ENCODE measurements at regions not wholly inside any gene's neighbourhood (a gene's known extent, or its start where the extent isn't known, plus 50 kb on each side); places are given as distances from the start of the nearest gene placed in this dataset.

DNA sequence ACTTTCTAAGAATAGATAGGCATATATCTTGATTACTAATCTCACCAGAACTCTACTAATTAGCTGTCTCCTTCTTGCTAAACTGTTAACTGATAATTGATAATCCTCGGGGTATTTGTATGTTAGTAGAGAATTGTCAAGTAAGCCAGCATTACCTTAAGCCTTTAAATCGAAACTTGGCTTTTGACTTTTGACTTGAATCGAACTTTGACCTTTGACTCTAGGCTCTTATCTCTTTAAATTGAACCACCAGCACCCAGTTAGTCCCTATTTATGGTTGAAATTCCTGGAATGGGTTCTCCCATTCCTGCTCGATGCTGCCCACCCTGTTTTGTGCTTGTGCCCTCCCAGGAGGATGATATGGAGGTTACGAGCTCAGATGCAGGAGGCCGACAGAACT is 244.4 kb downstream of the TGFB2 start:
- TF ChIP-seq, protein P1, sequence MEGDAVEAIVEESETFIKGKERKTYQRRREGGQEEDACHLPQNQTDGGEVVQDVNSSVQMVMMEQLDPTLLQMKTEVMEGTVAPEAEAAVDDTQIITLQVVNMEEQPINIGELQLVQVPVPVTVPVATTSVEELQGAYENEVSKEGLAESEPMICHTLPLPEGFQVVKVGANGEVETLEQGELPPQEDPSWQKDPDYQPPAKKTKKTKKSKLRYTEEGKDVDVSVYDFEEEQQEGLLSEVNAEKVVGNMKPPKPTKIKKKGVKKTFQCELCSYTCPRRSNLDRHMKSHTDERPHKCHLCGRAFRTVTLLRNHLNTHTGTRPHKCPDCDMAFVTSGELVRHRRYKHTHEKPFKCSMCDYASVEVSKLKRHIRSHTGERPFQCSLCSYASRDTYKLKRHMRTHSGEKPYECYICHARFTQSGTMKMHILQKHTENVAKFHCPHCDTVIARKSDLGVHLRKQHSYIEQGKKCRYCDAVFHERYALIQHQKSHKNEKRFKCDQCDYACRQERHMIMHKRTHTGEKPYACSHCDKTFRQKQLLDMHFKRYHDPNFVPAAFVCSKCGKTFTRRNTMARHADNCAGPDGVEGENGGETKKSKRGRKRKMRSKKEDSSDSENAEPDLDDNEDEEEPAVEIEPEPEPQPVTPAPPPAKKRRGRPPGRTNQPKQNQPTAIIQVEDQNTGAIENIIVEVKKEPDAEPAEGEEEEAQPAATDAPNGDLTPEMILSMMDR (conservative IDR thresholded peaks at IDR 0.05 in 1 of 2, IDR thresholded peaks at IDR 0.05 in 1 of 2; ENCODE audit: low read depth in 1 of 2, low read length in 2 of 2), result no peak
- TF ChIP-seq EZH2 (IDR thresholded peaks at IDR 0.05; ENCODE audit: low read length, missing control alignments), result no peak
